ENCODE measurements at regions not wholly inside any gene's neighbourhood (a gene's known extent, or its start where the extent isn't known, plus 50 kb on each side); places are given as distances from the start of the nearest gene placed in this dataset.

GRCh38 chr21:39047046-39047445 is 136.2 kb downstream of the PSMG1 start:
- TF ChIP-seq, protein P1, sequence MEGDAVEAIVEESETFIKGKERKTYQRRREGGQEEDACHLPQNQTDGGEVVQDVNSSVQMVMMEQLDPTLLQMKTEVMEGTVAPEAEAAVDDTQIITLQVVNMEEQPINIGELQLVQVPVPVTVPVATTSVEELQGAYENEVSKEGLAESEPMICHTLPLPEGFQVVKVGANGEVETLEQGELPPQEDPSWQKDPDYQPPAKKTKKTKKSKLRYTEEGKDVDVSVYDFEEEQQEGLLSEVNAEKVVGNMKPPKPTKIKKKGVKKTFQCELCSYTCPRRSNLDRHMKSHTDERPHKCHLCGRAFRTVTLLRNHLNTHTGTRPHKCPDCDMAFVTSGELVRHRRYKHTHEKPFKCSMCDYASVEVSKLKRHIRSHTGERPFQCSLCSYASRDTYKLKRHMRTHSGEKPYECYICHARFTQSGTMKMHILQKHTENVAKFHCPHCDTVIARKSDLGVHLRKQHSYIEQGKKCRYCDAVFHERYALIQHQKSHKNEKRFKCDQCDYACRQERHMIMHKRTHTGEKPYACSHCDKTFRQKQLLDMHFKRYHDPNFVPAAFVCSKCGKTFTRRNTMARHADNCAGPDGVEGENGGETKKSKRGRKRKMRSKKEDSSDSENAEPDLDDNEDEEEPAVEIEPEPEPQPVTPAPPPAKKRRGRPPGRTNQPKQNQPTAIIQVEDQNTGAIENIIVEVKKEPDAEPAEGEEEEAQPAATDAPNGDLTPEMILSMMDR (IDR thresholded peaks at IDR 0.05), result no peak
- TF ChIP-seq POLR2A (IDR thresholded peaks at IDR 0.05), result no peak
